GM23248 (cell line): ENCODE measurements at regions not wholly inside any gene's neighbourhood (a gene's known extent, or its start where the extent isn't known, plus 50 kb on each side); places are given as distances from the start of the nearest gene placed in this dataset.
A peak's percentile ranks its signal among the peaks of the same experiment; 100 is the strongest.

Experiments used
- DNase-seq: peaks from one replicate; pipeline ENCODE4 v3.0.0-alpha.2; 2015
- H2AFZ ChIP-seq: fragments of 200-600 bp; sonication (generic); 2 replicates; pipeline ENCODE4 v1.6.1; 2016; ENCODE audit warnings: antibody characterized with exemption
- H3F3A ChIP-seq: fragments of 200-600 bp; sonication (generic); 2 replicates; pipeline ENCODE4 v1.6.1; 2016; ENCODE audit warnings: mild to moderate bottlenecking, antibody characterized with exemption, mixed run types; ENCODE audit not compliant: insufficient read depth
- H3K27ac ChIP-seq: fragments of 200-600 bp; sonication (generic); 2 replicates; pipeline ENCODE4 v1.5.1; 2016; ENCODE audit warnings: mild to moderate bottlenecking
- H3K27me3 ChIP-seq: fragments of 200-600 bp; sonication (generic); replicated peaks from 2 replicates; pipeline ENCODE4 v1.6.1; 2016; ENCODE audit warnings: mild to moderate bottlenecking; ENCODE audit not compliant: insufficient read depth
- H3K36me3 ChIP-seq: fragments of 200-600 bp; sonication (generic); 2 replicates; pipeline ENCODE4 v1.6.1; 2016; ENCODE audit warnings: low read depth, mild to moderate bottlenecking
- H3K4me1 ChIP-seq: fragments of 200-600 bp; sonication (generic); 2 replicates; pipeline ENCODE4 v1.6.1; 2016; ENCODE audit warnings: mild to moderate bottlenecking; ENCODE audit not compliant: insufficient read depth
- H3K4me2 ChIP-seq: fragments of 200-600 bp; sonication (generic); one replicate; pipeline ENCODE4 v1.6.1; 2016; ENCODE audit warnings: mild to moderate bottlenecking; ENCODE audit not compliant: unreplicated experiment
- H3K4me3 ChIP-seq: fragments of 200-600 bp; sonication (generic); 2 replicates; pipeline ENCODE4 v1.5.1; 2016; ENCODE audit warnings: mild to moderate bottlenecking
- H3K79me2 ChIP-seq: fragments of 200-600 bp; sonication (generic); 2 replicates; pipeline ENCODE4 v1.6.1; 2016; ENCODE audit warnings: mild to moderate bottlenecking; ENCODE audit not compliant: insufficient read depth
- H3K9ac ChIP-seq: fragments of 200-600 bp; sonication (generic); 2 replicates; pipeline ENCODE4 v1.6.1; 2016; ENCODE audit warnings: mild to moderate bottlenecking
- H3K9me2 ChIP-seq: fragments of 200-600 bp; sonication (generic); 2 replicates; pipeline ENCODE4 v1.6.1; 2016; ENCODE audit warnings: mixed run types, mild to moderate bottlenecking, moderate library complexity; ENCODE audit not compliant: insufficient read depth
- H3K9me3 ChIP-seq: fragments of 200-600 bp; sonication (generic); one replicate; pipeline ENCODE4 v1.6.1; 2017; ENCODE audit warnings: low read depth
- H4K20me1 ChIP-seq: fragments of 200-600 bp; sonication (generic); 2 replicates; pipeline ENCODE4 v1.6.0; 2016; ENCODE audit not compliant: insufficient read depth
- EZH2 ChIP-seq: fragments of 200-600 bp; sonication (generic); IDR thresholded peaks from 2 replicates; pipeline ENCODE4 v1.6.1; 2018; ENCODE audit warnings: antibody characterized with exemption, mild to moderate bottlenecking; ENCODE audit not compliant: insufficient read depth, poor library complexity, severe bottlenecking
- EZH2phosphoT487 ChIP-seq: fragments of 200-600 bp; sonication (generic); IDR thresholded peaks from 2 replicates; pipeline ENCODE4 v1.6.1; 2018; ENCODE audit warnings: antibody characterized with exemption, moderate library complexity, mild to moderate bottlenecking, low read depth; ENCODE audit not compliant: insufficient read depth
- WGBS, 2 experiments: methylation state at CpG; one replicate each; pipeline ENCODE4 v1.1.6; 2015 to 2017; ENCODE audit warnings: low lambda C conversion rate in 2 of 2, low coverage in 1 of 2; ENCODE audit errors: missing lambda C conversion rate in 2 of 2; 5-methylcytosine and 5-hydroxymethylcytosine counted together
- in situ Hi-C: fragments of 300-500 bp; cut with MboI; formaldehyde crosslinking; loops from 2 replicates; pipeline ENCODE4 v1.15.0; 2020

- H4K20me1 ChIP-seq, result no peaks in the 10 kb centered on the region
- H3F3A ChIP-seq, result no peaks in the 10 kb centered on the region
- no peaks in the 10 kb centered on the region for H3K36me3 ChIP-seq
- in situ Hi-C loops, result no loop called here
- peak; percentile 11 for DNase-seq
- no peak overlapping the region for H3K4me2 ChIP-seq
- H3K9ac ChIP-seq, result no peak overlapping the region
- WGBS, 2 experiments, result 37 to 64% methylated on average over 6 to 7 of the region's 10 CpGs
- H3K4me1 ChIP-seq, result no peaks in the 10 kb centered on the region
- no peak overlapping the region for H3K4me3 ChIP-seq
- H3K27me3 ChIP-seq, result no peaks in the 10 kb centered on the region
- no peaks in the 10 kb centered on the region for H3K79me2 ChIP-seq
- no peak overlapping the region for H2AFZ ChIP-seq
- H3K9me2 ChIP-seq, result no peaks in the 10 kb centered on the region
- TF ChIP-seq EZH2phosphoT487, result no peak
- no peak for TF ChIP-seq EZH2
- no peak overlapping the region for H3K27ac ChIP-seq
- no peaks in the 10 kb centered on the region for H3K9me3 ChIP-seq
Observed at GRCh38 chrX:131763674-131764073, 219.8 kb downstream of the OR13H1 start.

GRCh38 chrX:131764216-131764615, 220.3 kb downstream of the OR13H1 start:
- no peak overlapping the region for H3K4me2 ChIP-seq
- H3K36me3 ChIP-seq, result no peaks in the 10 kb centered on the region
- no peaks in the 10 kb centered on the region for H3K79me2 ChIP-seq
- no peak for DNase-seq
- no peaks in the 10 kb centered on the region for H3F3A ChIP-seq
- no peak overlapping the region for H3K27ac ChIP-seq
- 48 to 56% methylated on average over 5 of the region's 5 CpGs for WGBS, 2 experiments
- no peaks in the 10 kb centered on the region for H3K4me1 ChIP-seq
- no peaks in the 10 kb centered on the region for H3K9me3 ChIP-seq
- H4K20me1 ChIP-seq, result no peaks in the 10 kb centered on the region
- no peaks in the 10 kb centered on the region for H3K9me2 ChIP-seq
- TF ChIP-seq EZH2phosphoT487 (no peak), EZH2 (no peak)
- no peak overlapping the region for H3K4me3 ChIP-seq
- in situ Hi-C loops, result no loop called here
- no peak overlapping the region for H3K9ac ChIP-seq
- H2AFZ ChIP-seq, result no peak overlapping the region
- no peaks in the 10 kb centered on the region for H3K27me3 ChIP-seq

GRCh38 chrX:131778269-131779218, 234.7 kb downstream of the OR13H1 start:
- no peak overlapping the region for H3K27ac ChIP-seq
- no peaks in the 10 kb centered on the region for H3K4me1 ChIP-seq
- H3F3A ChIP-seq, result no peaks in the 10 kb centered on the region
- H4K20me1 ChIP-seq, result no peaks in the 10 kb centered on the region
- H2AFZ ChIP-seq, result no peak overlapping the region
- no peaks in the 10 kb centered on the region for H3K27me3 ChIP-seq
- no peaks in the 10 kb centered on the region for H3K9me3 ChIP-seq
- no peaks in the 10 kb centered on the region for H3K36me3 ChIP-seq
- no peak overlapping the region for H3K4me3 ChIP-seq
- in situ Hi-C loops, result no loop called here
- TF ChIP-seq EZH2phosphoT487 (no peak), EZH2 (no peak)
- 55 to 61% methylated on average over 14 to 16 of the region's 18 CpGs for WGBS, 2 experiments
- DNase-seq, result no peak
- H3K79me2 ChIP-seq, result no peaks in the 10 kb centered on the region
- H3K4me2 ChIP-seq, result no peak overlapping the region
- H3K9ac ChIP-seq, result no peak overlapping the region
- no peaks in the 10 kb centered on the region for H3K9me2 ChIP-seq

GRCh38 chrX:131779306-131779705, 235.4 kb downstream of the OR13H1 start:
- no peak for DNase-seq
- no peaks in the 10 kb centered on the region for H3K36me3 ChIP-seq
- H3K9me3 ChIP-seq, result no peaks in the 10 kb centered on the region
- no peaks in the 10 kb centered on the region for H3K27me3 ChIP-seq
- no peak overlapping the region for H3K9ac ChIP-seq
- H3K9me2 ChIP-seq, result no peaks in the 10 kb centered on the region
- no peak overlapping the region for H2AFZ ChIP-seq
- TF ChIP-seq EZH2 (no peak), EZH2phosphoT487 (no peak)
- H3K4me2 ChIP-seq, result no peak overlapping the region
- no peaks in the 10 kb centered on the region for H4K20me1 ChIP-seq
- H3K27ac ChIP-seq, result no peak overlapping the region
- no peaks in the 10 kb centered on the region for H3K4me1 ChIP-seq
- in situ Hi-C loops, result no loop called here
- H3K4me3 ChIP-seq, result no peak overlapping the region
- no peaks in the 10 kb centered on the region for H3K79me2 ChIP-seq
- no peaks in the 10 kb centered on the region for H3F3A ChIP-seq
- 26 to 29% methylated on average over 7 of the region's 7 CpGs for WGBS, 2 experiments
